OCI-LY7 (cell line): ENCODE measurements at regions not wholly inside any gene's neighbourhood (a gene's known extent, or its start where the extent isn't known, plus 50 kb on each side); places are given as distances from the start of the nearest gene placed in this dataset.

Experiments
- CTCF ChIP-seq: fragments of 200-600 bp; sonication (generic); conservative IDR thresholded peaks from 2 replicates; pipeline ENCODE4 v1.5.1; 2014; ENCODE audit warnings: mild to moderate bottlenecking, antibody characterized with exemption, low read length, moderate library complexity, mixed read lengths
- EZH2phosphoT487 ChIP-seq: fragments of 200-600 bp; sonication (generic); IDR thresholded peaks from 2 replicates; pipeline ENCODE4 v1.6.1; 2018; ENCODE audit warnings: low read depth, borderline replicate concordance, mild to moderate bottlenecking, mixed run types, antibody characterized with exemption, low read length, moderate library complexity, mixed read lengths

- TF ChIP-seq CTCF (no peak), EZH2phosphoT487 (no peak)
Measured at GRCh38 chr4:12399781-12400180, 971.1 kb upstream of the HS3ST1 start.
